NT2/D1 (cell line): ENCODE measurements at regions not wholly inside any gene's neighbourhood (a gene's known extent, or its start where the extent isn't known, plus 50 kb on each side); places are given as distances from the start of the nearest gene placed in this dataset.

Experiments used
- YY1 ChIP-seq: IDR thresholded peaks from 2 replicates; pipeline ENCODE4 v1.6.1; 2011; ENCODE audit not compliant: insufficient read length, insufficient read depth
- ZNF274 ChIP-seq: IDR thresholded peaks from 2 replicates; pipeline ENCODE4 v1.6.1; 2011; ENCODE audit warnings: mild to moderate bottlenecking, low read depth, low read length

DNA sequence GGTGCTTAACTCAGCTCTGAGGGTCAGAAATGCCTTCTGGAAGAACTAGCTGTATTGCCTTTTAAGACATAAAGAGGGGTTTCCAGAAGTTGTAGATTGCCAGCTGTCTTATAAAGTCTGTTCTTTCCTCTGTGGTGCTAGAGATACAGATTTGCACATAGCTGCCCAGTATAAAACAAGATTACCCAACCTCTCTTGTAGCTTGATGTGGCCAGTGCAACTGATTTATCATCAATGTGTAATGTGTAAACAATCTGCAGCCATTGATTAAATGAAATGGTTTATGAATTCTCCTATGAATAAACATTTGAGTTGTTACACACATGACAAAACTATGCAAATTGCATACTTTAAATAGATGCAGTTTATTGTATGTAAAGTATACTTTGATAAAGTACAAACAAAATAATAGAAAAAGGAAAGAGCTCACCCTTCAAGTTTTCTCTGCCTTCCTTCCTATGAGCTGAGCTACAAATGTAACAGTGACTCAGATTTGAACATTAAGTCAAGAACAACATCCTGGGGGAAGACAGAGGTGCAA is 195.2 kb downstream of the TMEM26 start:
- TF ChIP-seq YY1 (no peak), ZNF274 (no peak)
